Breast epithelium (tissue), 4 donors: ENCODE measurements at regions not wholly inside any gene's neighbourhood (a gene's known extent, or its start where the extent isn't known, plus 50 kb on each side); places are given as distances from the start of the nearest gene placed in this dataset.

Source experiments
- DNase-seq, 2 donors: peaks; one replicate each; pipeline ENCODE4 v3.0.0-alpha.2; 2019; ENCODE audit warnings: low spot score in 2 of 2
- H3K27ac ChIP-seq, 2 donors: fragments of 200-600 bp; sonication (generic) in 1 of 2; one replicate each; pipeline ENCODE4 v1.5.1; 2016 to 2019; ENCODE audit warnings: mild to moderate bottlenecking in 1 of 2
- H3K27me3 ChIP-seq, 2 donors: fragments of 200-600 bp; sonication (generic) in 1 of 2; one replicate each; pipeline versions ENCODE4 v1.5.1 to v1.6.0; 2017 to 2019; ENCODE audit warnings: control low read depth in 1 of 2, mild to moderate bottlenecking in 1 of 2
- H3K36me3 ChIP-seq: fragments of 200-600 bp; one replicate; pipeline ENCODE4 v1.5.1; 2019
- H3K4me1 ChIP-seq, 2 donors: fragments of 200-600 bp; sonication (generic); one replicate each; pipeline ENCODE4 v1.5.1; 2016 to 2019; ENCODE audit warnings: control low read depth in 1 of 2
- H3K4me3 ChIP-seq, 3 donors: fragments of 200-600 bp; sonication (generic); 1 replicate in 2 of 3; 2 replicates in 1 of 3; pipeline ENCODE4 v1.5.1; 2016 to 2019; ENCODE audit warnings: mild to moderate bottlenecking in 3 of 3, moderate library complexity in 2 of 3
- H3K9me3 ChIP-seq, 2 donors: fragments of 200-600 bp; sonication (generic) in 1 of 2; one replicate each; pipeline ENCODE4 v1.5.1; 2016 to 2019; ENCODE audit warnings: control low read depth in 1 of 2
- POLR2A ChIP-seq: fragments of 450-650 bp; IDR thresholded peaks from one replicate; pipeline ENCODE4 v1.6.1; 2016; ENCODE audit warnings: antibody characterized with exemption, mild to moderate bottlenecking, moderate library complexity
- POLR2AphosphoS5 ChIP-seq, 3 donors: sonication (generic); formaldehyde crosslinking; IDR thresholded peaks; one replicate each; pipeline ENCODE4 v1.6.1; 2017; ENCODE audit warnings: antibody characterized with exemption in 3 of 3
- intact Hi-C: fragments of 100-400 bp; cut with DNase I; formaldehyde crosslinking; loops from one replicate; pipeline ENCODE4 v1.15.1; 2023; ENCODE audit warnings: low total_unique reads
- TF ChIP-seq, protein P1 (sequence below), 3 donors: fragments of 450-650 bp; IDR thresholded peaks; one replicate each; pipeline ENCODE4 v1.5.1; 2016 to 2017; ENCODE audit warnings: antibody characterized with exemption in 3 of 3, mild to moderate bottlenecking in 3 of 3, moderate library complexity in 3 of 3

DNA sequence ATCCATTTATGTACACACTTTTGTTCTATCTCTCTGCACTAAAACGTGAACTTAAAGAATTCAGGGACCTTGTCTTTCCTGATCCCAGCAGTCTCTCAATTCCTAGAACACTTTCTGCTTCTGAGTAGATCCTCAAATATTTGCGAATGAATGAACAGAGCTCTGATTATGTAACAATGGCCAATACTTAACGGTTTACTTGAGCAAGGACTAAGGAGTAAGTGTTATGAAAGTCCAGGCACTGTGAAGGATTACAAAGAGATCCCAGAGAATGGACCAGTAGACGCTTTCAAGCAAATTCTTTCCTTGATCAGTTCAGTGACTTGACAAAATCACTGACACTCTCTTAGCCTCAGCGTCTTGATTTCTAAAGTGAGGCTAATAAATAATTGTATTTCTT lies 514.5 kb upstream of the KLHL1 start:
- intact Hi-C loops: no loop called here
- Histone ChIP-seq H3K27ac (no peak overlapping the region), H3K9me3 (no peaks in the 10 kb centered on the region), H3K27me3 (no peaks in the 10 kb centered on the region), H3K4me3 (no peak overlapping the region), H3K4me1 (no peaks in the 10 kb centered on the region), H3K36me3 (no peaks in the 10 kb centered on the region)
- TF ChIP-seq, protein P1, sequence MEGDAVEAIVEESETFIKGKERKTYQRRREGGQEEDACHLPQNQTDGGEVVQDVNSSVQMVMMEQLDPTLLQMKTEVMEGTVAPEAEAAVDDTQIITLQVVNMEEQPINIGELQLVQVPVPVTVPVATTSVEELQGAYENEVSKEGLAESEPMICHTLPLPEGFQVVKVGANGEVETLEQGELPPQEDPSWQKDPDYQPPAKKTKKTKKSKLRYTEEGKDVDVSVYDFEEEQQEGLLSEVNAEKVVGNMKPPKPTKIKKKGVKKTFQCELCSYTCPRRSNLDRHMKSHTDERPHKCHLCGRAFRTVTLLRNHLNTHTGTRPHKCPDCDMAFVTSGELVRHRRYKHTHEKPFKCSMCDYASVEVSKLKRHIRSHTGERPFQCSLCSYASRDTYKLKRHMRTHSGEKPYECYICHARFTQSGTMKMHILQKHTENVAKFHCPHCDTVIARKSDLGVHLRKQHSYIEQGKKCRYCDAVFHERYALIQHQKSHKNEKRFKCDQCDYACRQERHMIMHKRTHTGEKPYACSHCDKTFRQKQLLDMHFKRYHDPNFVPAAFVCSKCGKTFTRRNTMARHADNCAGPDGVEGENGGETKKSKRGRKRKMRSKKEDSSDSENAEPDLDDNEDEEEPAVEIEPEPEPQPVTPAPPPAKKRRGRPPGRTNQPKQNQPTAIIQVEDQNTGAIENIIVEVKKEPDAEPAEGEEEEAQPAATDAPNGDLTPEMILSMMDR (IDR thresholded peaks at IDR 0.05): no peak
- no peak for TF ChIP-seq POLR2AphosphoS5 (IDR thresholded peaks at IDR 0.05)
- TF ChIP-seq POLR2A: no peak
- DNase-seq: no peak

DNA sequence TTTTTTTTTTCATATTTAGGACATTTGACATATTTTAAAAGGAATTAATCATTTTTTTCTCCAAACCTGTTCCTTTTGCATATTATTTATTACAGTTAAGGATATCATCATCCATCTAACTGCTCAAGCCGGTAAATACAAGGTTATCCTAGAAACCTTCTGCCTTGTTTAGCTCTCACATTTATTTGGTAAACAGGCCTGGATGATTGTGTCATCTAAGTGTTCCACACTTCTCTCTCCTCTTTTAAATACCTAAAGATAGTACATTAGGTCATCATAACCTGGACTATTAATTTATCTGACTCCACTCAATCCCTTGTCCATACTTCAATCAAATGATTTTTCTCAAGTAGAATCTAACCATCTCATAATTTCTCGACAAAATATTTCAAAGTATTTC lies 511.7 kb upstream of the KLHL1 start:
- Histone ChIP-seq H3K36me3 (no peaks in the 10 kb centered on the region), H3K27ac (no peak overlapping the region), H3K9me3 (no peaks in the 10 kb centered on the region), H3K4me3 (no peak overlapping the region), H3K4me1 (no peaks in the 10 kb centered on the region), H3K27me3 (no peaks in the 10 kb centered on the region)
- intact Hi-C loops: no loop called here
- no peak for TF ChIP-seq POLR2AphosphoS5 (IDR thresholded peaks at IDR 0.05)
- TF ChIP-seq, protein P1 (IDR thresholded peaks at IDR 0.05): no peak
- TF ChIP-seq POLR2A: no peak
- DNase-seq: no peak

DNA sequence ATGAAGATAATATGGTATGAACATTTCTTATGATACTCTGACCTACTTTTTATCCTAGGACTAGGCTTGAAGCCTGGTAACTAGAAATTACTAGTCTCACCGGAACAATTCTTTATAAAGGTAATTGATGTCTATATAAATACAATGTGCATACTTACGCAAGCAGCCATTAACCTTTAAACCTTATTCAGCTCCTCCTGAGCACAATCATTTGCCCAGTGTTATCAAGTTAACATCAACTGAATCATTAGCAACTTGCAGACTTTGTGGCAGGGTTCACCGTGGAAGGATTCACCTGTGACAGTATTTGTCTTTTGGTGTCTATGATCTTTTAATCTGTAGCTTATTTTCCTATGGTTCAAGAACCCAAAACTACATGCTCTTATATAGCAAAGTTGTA lies 508.6 kb upstream of the KLHL1 start:
- Histone ChIP-seq H3K9me3 (no peaks in the 10 kb centered on the region), H3K4me3 (no peak overlapping the region), H3K27ac (no peak overlapping the region), H3K4me1 (no peaks in the 10 kb centered on the region), H3K27me3 (no peaks in the 10 kb centered on the region), H3K36me3 (no peaks in the 10 kb centered on the region)
- TF ChIP-seq POLR2AphosphoS5 (IDR thresholded peaks at IDR 0.05): no peak
- TF ChIP-seq, protein P1 (IDR thresholded peaks at IDR 0.05): no peak
- no peak for TF ChIP-seq POLR2A
- DNase-seq: no peak
- intact Hi-C loops: no loop called here

GRCh38 chr13:70613295-70613694 lies 505.0 kb upstream of the KLHL1 start:
- Histone ChIP-seq H3K27me3 (no peaks in the 10 kb centered on the region), H3K4me3 (no peak overlapping the region), H3K36me3 (no peaks in the 10 kb centered on the region), H3K4me1 (no peaks in the 10 kb centered on the region), H3K27ac (no peak overlapping the region), H3K9me3 (no peaks in the 10 kb centered on the region)
- intact Hi-C loops: no loop called here
- DNase-seq: no peak
- TF ChIP-seq, protein P1 (IDR thresholded peaks at IDR 0.05): no peak
- TF ChIP-seq POLR2A: no peak
- TF ChIP-seq POLR2AphosphoS5 (IDR thresholded peaks at IDR 0.05): no peak

DNA sequence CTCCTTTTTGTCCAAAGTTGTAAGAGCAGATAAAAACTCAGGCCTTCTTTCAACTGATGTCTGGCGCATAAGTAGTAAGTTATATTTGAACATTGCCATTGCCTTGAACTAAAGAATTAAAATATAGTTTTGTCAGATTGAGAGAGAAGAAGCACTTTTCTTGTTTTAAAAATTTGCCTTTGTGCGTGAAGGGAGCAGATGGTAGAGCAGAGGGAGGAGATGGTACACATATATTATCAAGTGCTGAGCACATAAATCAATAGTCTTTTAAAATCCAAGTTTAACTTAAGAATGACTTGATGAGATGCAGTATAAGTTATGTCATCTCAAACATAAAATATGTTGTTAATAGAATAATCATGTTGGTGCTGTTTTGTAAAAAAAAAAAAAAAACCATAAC lies 504.6 kb upstream of the KLHL1 start:
- TF ChIP-seq POLR2A (no peak), POLR2AphosphoS5 (IDR thresholded peaks at IDR 0.05) (no peak)
- TF ChIP-seq, protein P1 (IDR thresholded peaks at IDR 0.05): no peak
- H3K27me3 ChIP-seq: no peaks in the 10 kb centered on the region

More for the DNA sequence above, 504.6 kb upstream of the KLHL1 start:
- DNase-seq: no peak
- H3K4me3 ChIP-seq: no peak overlapping the region
- intact Hi-C loops: no loop called here
- H3K27ac ChIP-seq: no peak overlapping the region
- no peaks in the 10 kb centered on the region for H3K4me1 ChIP-seq
- H3K36me3 ChIP-seq: no peaks in the 10 kb centered on the region
- no peaks in the 10 kb centered on the region for H3K9me3 ChIP-seq
